ENCODE measurements at regions not wholly inside any gene's neighbourhood (a gene's known extent, or its start where the extent isn't known, plus 50 kb on each side); places are given as distances from the start of the nearest gene placed in this dataset.

DNA sequence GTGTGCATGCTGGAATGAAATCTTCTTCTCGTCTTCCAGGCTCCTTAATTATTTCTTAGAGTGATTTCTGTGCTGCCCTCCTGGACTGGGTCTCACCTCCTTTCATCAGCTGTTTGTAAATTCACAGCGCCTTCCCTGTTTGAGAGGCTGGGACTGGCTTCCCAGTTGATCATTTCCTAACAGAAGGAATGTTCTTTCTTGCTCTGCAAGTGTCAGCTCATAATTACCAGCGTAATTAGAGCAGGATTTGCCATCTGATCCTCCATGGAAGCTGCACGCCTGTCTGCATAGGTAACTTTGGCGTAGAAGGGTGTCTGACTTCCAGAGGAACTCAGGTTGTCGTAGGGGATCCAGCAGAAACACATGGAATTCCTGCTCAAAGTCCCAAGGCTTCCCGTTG is 375.0 kb upstream of the EEF2KMT start (continued):
- TF ChIP-seq ZNF44 (CRISPR knock-in tag; IDR thresholded peaks at IDR 0.05): no peak
- no peak for TF ChIP-seq ZNF343 (CRISPR knock-in tag; IDR thresholded peaks at IDR 0.05)
- TF ChIP-seq, protein P1, sequence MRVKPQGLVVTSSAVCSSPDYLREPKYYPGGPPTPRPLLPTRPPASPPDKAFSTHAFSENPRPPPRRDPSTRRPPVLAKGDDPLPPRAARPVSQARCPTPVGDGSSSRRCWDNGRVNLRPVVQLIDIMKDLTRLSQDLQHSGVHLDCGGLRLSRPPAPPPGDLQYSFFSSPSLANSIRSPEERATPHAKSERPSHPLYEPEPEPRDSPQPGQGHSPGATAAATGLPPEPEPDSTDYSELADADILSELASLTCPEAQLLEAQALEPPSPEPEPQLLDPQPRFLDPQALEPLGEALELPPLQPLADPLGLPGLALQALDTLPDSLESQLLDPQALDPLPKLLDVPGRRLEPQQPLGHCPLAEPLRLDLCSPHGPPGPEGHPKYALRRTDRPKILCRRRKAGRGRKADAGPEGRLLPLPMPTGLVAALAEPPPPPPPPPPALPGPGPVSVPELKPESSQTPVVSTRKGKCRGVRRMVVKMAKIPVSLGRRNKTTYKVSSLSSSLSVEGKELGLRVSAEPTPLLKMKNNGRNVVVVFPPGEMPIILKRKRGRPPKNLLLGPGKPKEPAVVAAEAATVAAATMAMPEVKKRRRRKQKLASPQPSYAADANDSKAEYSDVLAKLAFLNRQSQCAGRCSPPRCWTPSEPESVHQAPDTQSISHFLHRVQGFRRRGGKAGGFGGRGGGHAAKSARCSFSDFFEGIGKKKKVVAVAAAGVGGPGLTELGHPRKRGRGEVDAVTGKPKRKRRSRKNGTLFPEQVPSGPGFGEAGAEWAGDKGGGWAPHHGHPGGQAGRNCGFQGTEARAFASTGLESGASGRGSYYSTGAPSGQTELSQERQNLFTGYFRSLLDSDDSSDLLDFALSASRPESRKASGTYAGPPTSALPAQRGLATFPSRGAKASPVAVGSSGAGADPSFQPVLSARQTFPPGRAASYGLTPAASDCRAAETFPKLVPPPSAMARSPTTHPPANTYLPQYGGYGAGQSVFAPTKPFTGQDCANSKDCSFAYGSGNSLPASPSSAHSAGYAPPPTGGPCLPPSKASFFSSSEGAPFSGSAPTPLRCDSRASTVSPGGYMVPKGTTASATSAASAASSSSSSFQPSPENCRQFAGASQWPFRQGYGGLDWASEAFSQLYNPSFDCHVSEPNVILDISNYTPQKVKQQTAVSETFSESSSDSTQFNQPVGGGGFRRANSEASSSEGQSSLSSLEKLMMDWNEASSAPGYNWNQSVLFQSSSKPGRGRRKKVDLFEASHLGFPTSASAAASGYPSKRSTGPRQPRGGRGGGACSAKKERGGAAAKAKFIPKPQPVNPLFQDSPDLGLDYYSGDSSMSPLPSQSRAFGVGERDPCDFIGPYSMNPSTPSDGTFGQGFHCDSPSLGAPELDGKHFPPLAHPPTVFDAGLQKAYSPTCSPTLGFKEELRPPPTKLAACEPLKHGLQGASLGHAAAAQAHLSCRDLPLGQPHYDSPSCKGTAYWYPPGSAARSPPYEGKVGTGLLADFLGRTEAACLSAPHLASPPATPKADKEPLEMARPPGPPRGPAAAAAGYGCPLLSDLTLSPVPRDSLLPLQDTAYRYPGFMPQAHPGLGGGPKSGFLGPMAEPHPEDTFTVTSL (CRISPR knock-in tag; IDR thresholded peaks at IDR 0.05; ENCODE audit: borderline replicate concordance): no peak
- no peak for TF ChIP-seq ZNF501 (CRISPR knock-in tag; IDR thresholded peaks at IDR 0.05)
- TF ChIP-seq ZFYVE20 (CRISPR knock-in tag; IDR thresholded peaks at IDR 0.05; ENCODE audit: borderline replicate concordance, low read depth): no peak
- TF ChIP-seq ZNF841 (CRISPR knock-in tag; IDR thresholded peaks at IDR 0.05; ENCODE audit: borderline replicate concordance): no peak
- no peak for TF ChIP-seq KAT7 (CRISPR knock-in tag; IDR thresholded peaks at IDR 0.05; ENCODE audit: borderline replicate concordance)
- TF ChIP-seq, protein P2, sequence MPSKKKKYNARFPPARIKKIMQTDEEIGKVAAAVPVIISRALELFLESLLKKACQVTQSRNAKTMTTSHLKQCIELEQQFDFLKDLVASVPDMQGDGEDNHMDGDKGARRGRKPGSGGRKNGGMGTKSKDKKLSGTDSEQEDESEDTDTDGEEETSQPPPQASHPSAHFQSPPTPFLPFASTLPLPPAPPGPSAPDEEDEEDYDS (CRISPR knock-in tag; IDR thresholded peaks at IDR 0.05): no peak

DNA sequence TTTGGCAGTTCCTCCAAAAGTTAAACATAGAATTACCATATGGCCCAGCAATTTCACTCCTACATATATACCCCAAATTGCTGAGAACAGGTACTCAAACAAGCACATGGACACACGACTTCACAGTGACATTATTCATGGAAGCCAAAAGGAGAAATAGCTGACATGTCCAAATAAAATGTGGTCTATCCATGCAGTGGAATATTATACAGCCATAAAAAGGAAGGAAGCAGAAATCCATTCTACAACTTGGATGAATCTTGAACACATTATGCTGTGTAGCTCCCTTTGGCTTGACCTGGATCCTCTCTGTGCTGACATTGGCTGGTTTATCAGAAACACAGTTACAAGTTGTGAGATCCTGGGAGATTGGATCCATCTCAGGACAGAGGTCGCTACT is 370.9 kb upstream of the EEF2KMT start:
- H3K36me3 ChIP-seq (replicated peaks in 1 of 2; ENCODE audit: control insufficient read depth in 1 of 2, insufficient read depth in 2 of 2, low read length in 2 of 2): no peaks in the 10 kb centered on the region
- H3K4me2 ChIP-seq (ENCODE audit: low read depth, low read length): no peak overlapping the region
- no peak for ATAC-seq
- H3K4me1 ChIP-seq (ENCODE audit: insufficient read depth, low read length): no peaks in the 10 kb centered on the region
- CTCF ChIA-PET (ENCODE audit: low intra/inter-chr PET ratio, low total read pairs): no interaction called here
- no peak for DNase-seq (ENCODE audit: low spot score)
- no peaks in the 10 kb centered on the region for H4K20me1 ChIP-seq (ENCODE audit: insufficient read depth, low read length)
- no peaks in the 10 kb centered on the region for H3K9me3 ChIP-seq (ENCODE audit: low read length)
- in situ Hi-C loops (cut with HindIII; ENCODE audit: extremely low pct_ligation_motif_present, low pct_unique_long_range_greater_than_20kb): no loop called here
- 32% methylated on average over 2 of the region's 2 CpGs for WGBS (ENCODE audit: low lambda C conversion rate)
- no peaks in the 10 kb centered on the region for H3K79me2 ChIP-seq (ENCODE audit: insufficient read depth, low read length)
- BruUV-seq (replicated peaks): no TSS peak
- no peak overlapping the region for H3K4me3 ChIP-seq (replicated peaks in 1 of 3; ENCODE audit: insufficient read depth in 1 of 3, low read depth in 2 of 3, low read length in 3 of 3)
- no peak overlapping the region for H3K9ac ChIP-seq (ENCODE audit: insufficient read depth, low read depth, low read length)
- intact Hi-C loops (cut with micrococcal nuclease; ENCODE audit: unreplicated experiment): no loop called here
- no peak overlapping the region for H2AFZ ChIP-seq (ENCODE audit: low read length)
- POLR2A ChIA-PET: no interaction called here
- TF ChIP-seq PLRG1 (conservative IDR thresholded peaks at IDR 0.05) (no peak), ZNF274 (CRISPR knock-in tag; IDR thresholded peaks at IDR 0.05) (no peak), MAFF (IDR thresholded peaks at IDR 0.05; ENCODE audit: low read depth, low read length) (peak; percentile 58; the same call in 1 of the 2 replicates), MAFK (conservative IDR thresholded peaks at IDR 0.05 in 1 of 2, IDR thresholded peaks at IDR 0.05 in 1 of 2; ENCODE audit: low read length in 2 of 2) (peak; percentile 65 to 75)
- TF ChIP-seq, protein P3, sequence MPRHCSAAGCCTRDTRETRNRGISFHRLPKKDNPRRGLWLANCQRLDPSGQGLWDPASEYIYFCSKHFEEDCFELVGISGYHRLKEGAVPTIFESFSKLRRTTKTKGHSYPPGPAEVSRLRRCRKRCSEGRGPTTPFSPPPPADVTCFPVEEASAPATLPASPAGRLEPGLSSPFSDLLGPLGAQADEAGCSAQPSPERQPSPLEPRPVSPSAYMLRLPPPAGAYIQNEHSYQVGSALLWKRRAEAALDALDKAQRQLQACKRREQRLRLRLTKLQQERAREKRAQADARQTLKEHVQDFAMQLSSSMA (CRISPR knock-in tag; IDR thresholded peaks at IDR 0.05): no peak
- H3K27ac ChIP-seq (ENCODE audit: extremely low read length, insufficient read depth, low read length): no peak overlapping the region
- peaks cover 2 to 32% of the 10 kb centered on the region in 2 experiments; a peak in 4 of 5 replicates for H3K27me3 ChIP-seq (ENCODE audit: control insufficient read depth in 1 of 2, insufficient read depth in 2 of 2, low read length in 2 of 2)
- FAIRE-seq: no peak

All from HepG2 (cell line).